Osteoblast (primary cell): ENCODE measurements at regions not wholly inside any gene's neighbourhood (a gene's known extent, or its start where the extent isn't known, plus 50 kb on each side); places are given as distances from the start of the nearest gene placed in this dataset.

ENCODE experiments used
- DNase-seq: peaks from one replicate; pipeline ENCODE4 v3.0.0; 2011; ENCODE audit warnings: low spot score, mixed read lengths; ENCODE audit not compliant: insufficient read length; ENCODE audit errors: missing footprints
- H2AFZ ChIP-seq: 2 replicates; pipeline ENCODE4 v1.6.0; 2011; ENCODE audit warnings: mild to moderate bottlenecking, low read length
- H3K27ac ChIP-seq: 2 replicates; pipeline ENCODE4 v1.5.1; 2011; ENCODE audit warnings: mild to moderate bottlenecking, low read depth, low read length, moderate library complexity
- H3K27me3 ChIP-seq: 2 replicates; pipeline ENCODE4 v1.6.0; 2012; ENCODE audit warnings: mild to moderate bottlenecking, control low read depth, inconsistent platforms, low read length, moderate library complexity; ENCODE audit not compliant: insufficient read depth
- H3K36me3 ChIP-seq: 2 replicates; pipeline ENCODE4 v1.5.1; 2011; ENCODE audit warnings: mild to moderate bottlenecking, low read length, control low read depth, moderate library complexity; ENCODE audit not compliant: insufficient read depth
- H3K4me1 ChIP-seq: 2 replicates; pipeline ENCODE4 v1.5.1; 2011; ENCODE audit warnings: mild to moderate bottlenecking, low read length, control low read depth, moderate library complexity; ENCODE audit not compliant: insufficient read depth
- H3K4me2 ChIP-seq: 2 replicates; pipeline ENCODE4 v1.6.0; 2011; ENCODE audit warnings: mild to moderate bottlenecking, low read length; ENCODE audit not compliant: insufficient read depth
- H3K4me3 ChIP-seq: fragments of 200-600 bp; sonication (generic); 3 replicates; pipeline ENCODE4 v1.5.1; 2012; ENCODE audit warnings: mild to moderate bottlenecking, low read length, inconsistent platforms; ENCODE audit not compliant: insufficient read depth
- H3K79me2 ChIP-seq: 2 replicates; pipeline ENCODE4 v1.6.0; 2012; ENCODE audit warnings: mild to moderate bottlenecking, low read length, control low read depth, inconsistent platforms; ENCODE audit not compliant: insufficient read depth
- H3K9me3 ChIP-seq: 2 replicates; pipeline ENCODE4 v1.5.1; 2011; ENCODE audit warnings: low read depth, low read length, control low read depth
- H4K20me1 ChIP-seq: 2 replicates; pipeline ENCODE4 v1.6.0; 2012; ENCODE audit warnings: mild to moderate bottlenecking, low read length, control low read depth; ENCODE audit not compliant: insufficient read depth
- TF ChIP-seq, protein P1 (sequence below): IDR thresholded peaks from 2 replicates; pipeline ENCODE4 v1.5.1; 2011; ENCODE audit warnings: mild to moderate bottlenecking, low read depth, low read length, moderate library complexity; ENCODE audit errors: extremely low read depth

DNA sequence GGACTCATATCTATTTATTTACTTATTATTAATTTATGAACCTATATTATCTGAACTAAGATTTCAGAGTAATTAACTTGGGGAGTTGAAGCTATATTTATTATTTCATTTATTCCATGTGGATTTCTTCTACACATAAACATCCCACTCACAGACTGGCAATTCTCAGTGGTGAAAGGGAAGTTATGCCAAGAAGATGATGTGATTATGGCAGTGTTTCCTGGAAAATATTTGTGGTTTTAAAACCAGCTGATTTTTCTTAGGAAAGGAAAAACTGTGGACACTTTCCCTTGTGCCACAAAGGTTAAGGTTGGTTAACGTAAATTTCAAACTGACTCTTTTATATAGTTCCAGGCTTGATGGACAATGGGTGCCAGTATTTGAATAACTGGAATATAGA is 513.1 kb downstream of the SLITRK6 start:
- Histone ChIP-seq H3K4me1 (no peaks in the 10 kb centered on the region), H3K27me3 (no peaks in the 10 kb centered on the region), H3K9me3 (no peaks in the 10 kb centered on the region), H3K79me2 (no peaks in the 10 kb centered on the region), H3K36me3 (no peaks in the 10 kb centered on the region), H2AFZ (no peak overlapping the region), H3K4me3 (no peak overlapping the region), H4K20me1 (no peaks in the 10 kb centered on the region), H3K4me2 (no peak overlapping the region), H3K27ac (no peak overlapping the region)
- TF ChIP-seq, protein P1, sequence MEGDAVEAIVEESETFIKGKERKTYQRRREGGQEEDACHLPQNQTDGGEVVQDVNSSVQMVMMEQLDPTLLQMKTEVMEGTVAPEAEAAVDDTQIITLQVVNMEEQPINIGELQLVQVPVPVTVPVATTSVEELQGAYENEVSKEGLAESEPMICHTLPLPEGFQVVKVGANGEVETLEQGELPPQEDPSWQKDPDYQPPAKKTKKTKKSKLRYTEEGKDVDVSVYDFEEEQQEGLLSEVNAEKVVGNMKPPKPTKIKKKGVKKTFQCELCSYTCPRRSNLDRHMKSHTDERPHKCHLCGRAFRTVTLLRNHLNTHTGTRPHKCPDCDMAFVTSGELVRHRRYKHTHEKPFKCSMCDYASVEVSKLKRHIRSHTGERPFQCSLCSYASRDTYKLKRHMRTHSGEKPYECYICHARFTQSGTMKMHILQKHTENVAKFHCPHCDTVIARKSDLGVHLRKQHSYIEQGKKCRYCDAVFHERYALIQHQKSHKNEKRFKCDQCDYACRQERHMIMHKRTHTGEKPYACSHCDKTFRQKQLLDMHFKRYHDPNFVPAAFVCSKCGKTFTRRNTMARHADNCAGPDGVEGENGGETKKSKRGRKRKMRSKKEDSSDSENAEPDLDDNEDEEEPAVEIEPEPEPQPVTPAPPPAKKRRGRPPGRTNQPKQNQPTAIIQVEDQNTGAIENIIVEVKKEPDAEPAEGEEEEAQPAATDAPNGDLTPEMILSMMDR: no peak
- DNase-seq: no peak

DNA sequence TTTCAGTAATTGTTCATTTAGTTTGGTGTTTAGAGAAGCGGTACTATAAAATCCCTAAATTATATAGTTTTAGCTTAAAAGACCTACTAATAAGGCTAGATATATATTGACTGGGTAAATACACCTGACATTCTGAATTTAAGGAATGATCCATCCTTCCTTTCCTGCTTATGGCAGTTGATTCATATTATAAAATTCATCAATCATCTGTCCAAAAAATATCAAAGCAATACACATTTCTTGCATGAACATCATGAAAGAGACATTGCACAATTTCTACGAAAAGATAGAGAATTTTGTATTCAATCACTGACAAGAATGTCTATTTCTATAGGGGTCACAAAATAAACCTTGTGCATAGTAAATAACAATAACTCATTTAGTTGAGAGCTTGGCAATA is 514.9 kb downstream of the SLITRK6 start:
- H3K9me3 ChIP-seq: no peaks in the 10 kb centered on the region
- DNase-seq: no peak
- no peak overlapping the region for H3K4me2 ChIP-seq
- H3K36me3 ChIP-seq: no peaks in the 10 kb centered on the region
- TF ChIP-seq, protein P1: no peak
- H3K27me3 ChIP-seq: no peaks in the 10 kb centered on the region
- no peak overlapping the region for H2AFZ ChIP-seq
- no peaks in the 10 kb centered on the region for H3K4me1 ChIP-seq
- H3K27ac ChIP-seq: no peak overlapping the region
- H4K20me1 ChIP-seq: no peaks in the 10 kb centered on the region
- H3K79me2 ChIP-seq: no peaks in the 10 kb centered on the region
- H3K4me3 ChIP-seq: no peak overlapping the region

DNA sequence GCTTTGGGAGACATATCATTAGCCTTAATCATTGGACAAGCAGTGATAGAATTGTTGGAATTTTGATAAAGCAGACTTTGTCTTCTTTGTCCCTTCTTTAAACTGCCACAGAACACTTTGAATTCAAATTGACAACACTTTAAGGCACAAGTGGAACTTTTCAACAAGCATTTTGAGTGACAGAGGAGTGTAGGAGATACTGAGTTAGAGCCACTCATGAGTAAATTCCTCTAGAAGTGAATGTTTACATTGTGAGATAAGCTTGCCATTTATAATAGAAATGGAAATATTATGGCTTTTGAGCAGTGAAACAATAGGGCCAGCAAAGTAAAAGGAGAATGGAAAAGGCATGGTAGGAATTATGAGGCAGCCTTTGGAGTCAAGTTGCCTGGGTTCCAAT is 515.8 kb downstream of the SLITRK6 start:
- Histone ChIP-seq H3K4me2 (no peak overlapping the region), H3K4me1 (no peaks in the 10 kb centered on the region), H3K9me3 (no peaks in the 10 kb centered on the region), H3K4me3 (no peak overlapping the region), H3K27me3 (no peaks in the 10 kb centered on the region), H4K20me1 (no peaks in the 10 kb centered on the region), H3K36me3 (no peaks in the 10 kb centered on the region), H2AFZ (no peak overlapping the region), H3K27ac (no peak overlapping the region), H3K79me2 (no peaks in the 10 kb centered on the region)
- DNase-seq: no peak
- TF ChIP-seq, protein P1: no peak

DNA sequence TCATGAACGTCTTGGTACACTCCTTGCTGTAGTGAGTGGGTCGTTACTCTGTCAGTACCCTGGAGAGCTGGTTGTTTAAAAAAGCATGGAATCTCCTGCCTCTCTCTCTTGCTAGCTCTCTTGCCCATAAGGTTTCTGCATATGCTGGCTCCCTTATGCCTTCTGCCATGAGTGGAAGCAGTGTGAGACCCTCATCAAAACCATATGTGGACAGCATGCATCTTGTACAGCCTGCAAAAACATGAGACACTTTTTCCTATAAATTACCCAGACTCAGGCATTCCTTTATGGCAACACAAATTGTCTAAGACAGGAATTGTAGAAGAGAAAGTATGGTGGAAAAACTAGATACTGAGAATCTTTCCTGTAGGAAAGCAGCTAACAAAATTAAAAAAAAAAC is 516.3 kb downstream of the SLITRK6 start:
- H3K27me3 ChIP-seq: no peaks in the 10 kb centered on the region
- no peak overlapping the region for H2AFZ ChIP-seq
- TF ChIP-seq, protein P1: no peak
- H3K4me2 ChIP-seq: no peak overlapping the region
- H3K36me3 ChIP-seq: no peaks in the 10 kb centered on the region
- DNase-seq: no peak
- H3K4me1 ChIP-seq: no peaks in the 10 kb centered on the region
- H3K27ac ChIP-seq: no peak overlapping the region
- H4K20me1 ChIP-seq: no peaks in the 10 kb centered on the region
- no peaks in the 10 kb centered on the region for H3K79me2 ChIP-seq
- H3K4me3 ChIP-seq: no peak overlapping the region
- H3K9me3 ChIP-seq: no peaks in the 10 kb centered on the region
